ENCODE measurements at regions not wholly inside any gene's neighbourhood (a gene's known extent, or its start where the extent isn't known, plus 50 kb on each side); places are given as distances from the start of the nearest gene placed in this dataset.

GRCh38 chrX:108947205-108947604 is 210.8 kb upstream of the IRS4 start:
- Histone ChIP-seq H3K4me2 (ENCODE audit: insufficient read depth, low read length) (no peak overlapping the region), H3K79me2 (ENCODE audit: insufficient read depth, low read length) (no peaks in the 10 kb centered on the region), H3K4me1 (ENCODE audit: insufficient read depth, low read length) (no peaks in the 10 kb centered on the region), H3K4me3 (ENCODE audit: low read depth in 1 of 2, low read length in 2 of 2) (no peak overlapping the region), H3K9ac (ENCODE audit: low read depth, low read length) (no peak overlapping the region), H3K9me3 (ENCODE audit: insufficient read depth, low read length, severe bottlenecking) (no peaks in the 10 kb centered on the region), H4K20me1 (ENCODE audit: insufficient read depth, low read length) (no peaks in the 10 kb centered on the region), H3K27ac (ENCODE audit: low read length) (no peak overlapping the region), H3K27me3 (ENCODE audit: insufficient read depth, low read length, poor library complexity) (no peaks in the 10 kb centered on the region), H3K36me3 (ENCODE audit: insufficient read depth, low read length) (no peaks in the 10 kb centered on the region), H2AFZ (ENCODE audit: low read depth, low read length) (no peak overlapping the region)
- ATAC-seq (ENCODE audit: insufficient read depth, low read depth) (no peak), DNase-seq (no peak)
- TF ChIP-seq EZH2 (IDR thresholded peaks at IDR 0.05; ENCODE audit: borderline replicate concordance, low read depth, low read length, severe bottlenecking) (no peak), CTCF (IDR thresholded peaks at IDR 0.05; ENCODE audit: borderline replicate concordance, extremely low read depth, low read length, poor library complexity, severe bottlenecking) (no peak)

GRCh38 chrX:108946531-108946930 is 210.2 kb upstream of the IRS4 start:
- no peak for DNase-seq
- no peak for TF ChIP-seq CTCF (IDR thresholded peaks at IDR 0.05; ENCODE audit: borderline replicate concordance, extremely low read depth, low read length, poor library complexity, severe bottlenecking)
- TF ChIP-seq EZH2 (IDR thresholded peaks at IDR 0.05; ENCODE audit: borderline replicate concordance, low read depth, low read length, severe bottlenecking), result no peak
- Histone ChIP-seq H3K4me3 (ENCODE audit: low read depth in 1 of 2, low read length in 2 of 2) (no peak overlapping the region), H3K36me3 (ENCODE audit: insufficient read depth, low read length) (no peaks in the 10 kb centered on the region), H3K9me3 (ENCODE audit: insufficient read depth, low read length, severe bottlenecking) (no peaks in the 10 kb centered on the region), H3K9ac (ENCODE audit: low read depth, low read length) (no peak overlapping the region), H2AFZ (ENCODE audit: low read depth, low read length) (no peak overlapping the region), H3K79me2 (ENCODE audit: insufficient read depth, low read length) (no peaks in the 10 kb centered on the region), H3K27me3 (ENCODE audit: insufficient read depth, low read length, poor library complexity) (no peaks in the 10 kb centered on the region), H3K4me2 (ENCODE audit: insufficient read depth, low read length) (no peak overlapping the region), H3K27ac (ENCODE audit: low read length) (no peak overlapping the region), H3K4me1 (ENCODE audit: insufficient read depth, low read length) (no peaks in the 10 kb centered on the region), H4K20me1 (ENCODE audit: insufficient read depth, low read length) (no peaks in the 10 kb centered on the region)
- no peak for ATAC-seq (ENCODE audit: insufficient read depth, low read depth)

DNA sequence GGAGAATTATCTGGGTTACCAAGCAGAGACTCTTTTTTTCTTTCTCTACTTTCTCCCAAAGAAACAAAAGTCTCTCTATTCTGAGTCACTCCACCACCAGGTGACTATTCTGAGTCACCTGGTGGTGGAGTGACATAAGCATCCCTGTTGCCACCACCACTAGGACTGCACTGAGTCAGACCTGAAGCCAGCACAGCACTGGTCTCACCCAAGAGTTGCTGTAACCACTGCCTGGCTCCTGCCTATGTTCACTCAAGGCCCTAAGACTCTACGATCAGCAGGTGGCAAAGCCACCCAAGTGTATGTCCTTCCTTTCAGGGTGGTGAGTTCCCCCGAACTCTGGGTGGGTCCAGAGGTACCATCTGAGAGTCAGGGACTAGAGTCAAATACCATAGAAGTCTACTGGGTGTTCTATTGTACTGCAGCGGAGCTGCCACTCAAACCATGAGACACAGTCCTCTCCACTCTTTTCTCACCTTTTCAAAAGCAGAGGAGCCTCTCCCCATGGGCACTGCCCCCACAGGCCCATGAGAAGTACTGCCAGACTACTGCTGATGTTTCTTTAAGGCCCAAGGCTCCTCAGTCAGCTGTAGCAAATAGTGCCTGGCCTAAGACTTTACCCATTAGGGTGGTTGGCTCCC is 209.6 kb upstream of the IRS4 start:
- Histone ChIP-seq H3K79me2 (ENCODE audit: insufficient read depth, low read length) (no peaks in the 10 kb centered on the region), H4K20me1 (ENCODE audit: insufficient read depth, low read length) (no peaks in the 10 kb centered on the region), H3K36me3 (ENCODE audit: insufficient read depth, low read length) (no peaks in the 10 kb centered on the region), H3K4me3 (ENCODE audit: low read depth in 1 of 2, low read length in 2 of 2) (no peak overlapping the region), H2AFZ (ENCODE audit: low read depth, low read length) (no peak overlapping the region), H3K9ac (ENCODE audit: low read depth, low read length) (no peak overlapping the region), H3K9me3 (ENCODE audit: insufficient read depth, low read length, severe bottlenecking) (no peaks in the 10 kb centered on the region), H3K27me3 (ENCODE audit: insufficient read depth, low read length, poor library complexity) (no peaks in the 10 kb centered on the region), H3K27ac (ENCODE audit: low read length) (no peak overlapping the region), H3K4me2 (ENCODE audit: insufficient read depth, low read length) (no peak overlapping the region), H3K4me1 (ENCODE audit: insufficient read depth, low read length) (no peaks in the 10 kb centered on the region)
- TF ChIP-seq CTCF (IDR thresholded peaks at IDR 0.05; ENCODE audit: borderline replicate concordance, extremely low read depth, low read length, poor library complexity, severe bottlenecking) (no peak), EZH2 (IDR thresholded peaks at IDR 0.05; ENCODE audit: borderline replicate concordance, low read depth, low read length, severe bottlenecking) (no peak)
- DNase-seq (no peak), ATAC-seq (ENCODE audit: insufficient read depth, low read depth) (no peak)
